ENCODE measurements at regions not wholly inside any gene's neighbourhood (a gene's known extent, or its start where the extent isn't known, plus 50 kb on each side); places are given as distances from the start of the nearest gene placed in this dataset.

DNA sequence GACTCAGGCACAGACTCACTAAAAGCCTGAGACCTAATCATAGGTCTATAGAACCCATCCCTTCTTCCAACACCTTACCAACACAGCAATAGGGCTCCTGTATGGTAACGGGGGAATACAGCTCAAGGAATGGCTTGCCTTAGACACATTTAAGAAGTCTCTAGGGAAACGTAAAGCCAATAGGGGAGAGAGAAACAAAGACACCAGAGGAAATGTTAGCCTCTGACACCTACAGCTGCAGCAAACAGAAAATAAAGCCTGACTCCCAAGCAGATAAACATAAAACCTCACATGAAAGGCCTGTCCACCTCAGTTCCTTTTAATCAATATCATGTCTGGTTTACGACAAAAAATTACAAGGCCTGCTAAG is 51.1 kb upstream of the NCOA1 start:
- ATAC-seq (ENCODE audit: low FRiP score) (no peak), DNase-seq (ENCODE audit: low spot score) (no peak)
- TF ChIP-seq, protein P1, sequence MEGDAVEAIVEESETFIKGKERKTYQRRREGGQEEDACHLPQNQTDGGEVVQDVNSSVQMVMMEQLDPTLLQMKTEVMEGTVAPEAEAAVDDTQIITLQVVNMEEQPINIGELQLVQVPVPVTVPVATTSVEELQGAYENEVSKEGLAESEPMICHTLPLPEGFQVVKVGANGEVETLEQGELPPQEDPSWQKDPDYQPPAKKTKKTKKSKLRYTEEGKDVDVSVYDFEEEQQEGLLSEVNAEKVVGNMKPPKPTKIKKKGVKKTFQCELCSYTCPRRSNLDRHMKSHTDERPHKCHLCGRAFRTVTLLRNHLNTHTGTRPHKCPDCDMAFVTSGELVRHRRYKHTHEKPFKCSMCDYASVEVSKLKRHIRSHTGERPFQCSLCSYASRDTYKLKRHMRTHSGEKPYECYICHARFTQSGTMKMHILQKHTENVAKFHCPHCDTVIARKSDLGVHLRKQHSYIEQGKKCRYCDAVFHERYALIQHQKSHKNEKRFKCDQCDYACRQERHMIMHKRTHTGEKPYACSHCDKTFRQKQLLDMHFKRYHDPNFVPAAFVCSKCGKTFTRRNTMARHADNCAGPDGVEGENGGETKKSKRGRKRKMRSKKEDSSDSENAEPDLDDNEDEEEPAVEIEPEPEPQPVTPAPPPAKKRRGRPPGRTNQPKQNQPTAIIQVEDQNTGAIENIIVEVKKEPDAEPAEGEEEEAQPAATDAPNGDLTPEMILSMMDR (IDR thresholded peaks at IDR 0.05) = no peak

DNA sequence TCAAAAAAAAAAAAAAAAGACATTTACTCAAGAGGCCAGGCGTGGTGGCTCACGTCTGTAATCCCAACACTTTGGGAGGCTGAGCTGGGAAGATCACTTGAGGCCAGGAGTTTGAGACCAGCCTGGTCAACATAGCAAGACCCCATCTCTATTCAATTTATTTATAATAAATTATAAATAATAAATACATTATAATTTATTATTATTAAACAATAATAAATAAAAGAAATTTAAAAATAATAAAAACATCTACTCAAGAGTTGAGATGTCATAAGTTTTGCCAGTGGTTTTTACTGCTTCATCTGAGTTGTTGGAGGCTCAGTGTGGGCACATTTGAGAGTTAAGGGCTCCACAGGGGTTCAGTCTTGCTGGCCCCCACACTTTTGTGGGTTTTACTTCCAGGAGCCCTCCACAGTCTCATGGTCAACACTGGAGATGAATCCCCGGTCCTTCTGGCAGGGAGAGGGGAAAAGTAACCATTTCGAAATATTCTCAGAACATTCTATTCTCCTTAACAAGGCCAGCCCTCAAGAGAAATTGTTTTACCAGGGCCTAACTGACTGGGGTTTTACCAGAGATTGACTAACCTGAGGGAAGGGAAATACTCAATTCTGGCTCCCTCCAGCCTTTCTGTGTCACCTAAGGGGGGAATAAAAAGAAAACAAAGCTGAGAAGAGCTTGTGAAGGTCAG is 51.6 kb upstream of the NCOA1 start:
- TF ChIP-seq, protein P1 (IDR thresholded peaks at IDR 0.05) = no peak
- DNase-seq (ENCODE audit: low spot score) (no peak), ATAC-seq (ENCODE audit: low FRiP score) (no peak)

DNA sequence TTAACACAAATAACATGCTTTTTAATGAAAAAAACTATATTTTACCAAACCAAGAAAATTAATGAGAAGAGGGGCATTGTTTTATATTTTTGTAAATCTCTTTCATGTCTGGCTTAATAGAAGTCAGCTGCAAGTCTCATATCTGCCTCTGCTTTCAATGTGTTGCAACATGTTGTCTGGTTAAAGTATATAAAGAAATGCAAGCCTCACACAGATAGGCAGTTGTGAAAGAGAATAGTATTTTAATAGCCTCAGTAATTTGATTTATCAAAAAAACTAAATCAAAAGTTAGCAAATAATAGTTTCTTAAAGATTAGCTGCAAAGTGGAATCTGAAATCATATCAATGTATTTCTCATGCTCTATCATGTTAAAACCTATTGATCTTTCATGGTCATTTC is 52.9 kb upstream of the NCOA1 start:
- ATAC-seq (ENCODE audit: low FRiP score) (no peak), DNase-seq (ENCODE audit: low spot score) (no peak)
- TF ChIP-seq, protein P1 (IDR thresholded peaks at IDR 0.05) = no peak

GRCh38 chr2:24435391-24436316 is 55.4 kb upstream of the NCOA1 start:
- no peak for ATAC-seq (ENCODE audit: low FRiP score)
- TF ChIP-seq, protein P1 (IDR thresholded peaks at IDR 0.05) = no peak
- no peak for DNase-seq (ENCODE audit: low spot score)

DNA sequence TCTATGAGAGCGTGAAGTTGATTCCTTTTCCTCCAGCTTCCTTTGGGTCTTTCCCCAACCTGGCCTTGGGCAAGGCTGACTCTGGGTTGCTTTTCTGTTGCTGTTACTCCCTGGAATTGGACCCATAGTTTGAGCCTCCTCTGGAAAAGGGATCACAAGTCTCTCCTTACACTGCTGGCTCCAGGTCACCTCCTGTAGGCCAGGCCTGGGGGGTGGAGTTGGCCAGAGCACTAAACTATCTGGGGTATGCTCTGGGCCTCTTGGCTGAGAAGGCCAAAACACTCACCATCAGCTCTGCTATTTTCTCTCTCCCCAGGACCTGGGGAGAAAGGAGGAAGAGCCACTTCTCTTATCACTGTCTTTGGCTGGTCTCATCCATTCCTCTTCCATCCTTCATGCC is 56.5 kb upstream of the NCOA1 start:
- no peak for ATAC-seq (ENCODE audit: low FRiP score)

DNA sequence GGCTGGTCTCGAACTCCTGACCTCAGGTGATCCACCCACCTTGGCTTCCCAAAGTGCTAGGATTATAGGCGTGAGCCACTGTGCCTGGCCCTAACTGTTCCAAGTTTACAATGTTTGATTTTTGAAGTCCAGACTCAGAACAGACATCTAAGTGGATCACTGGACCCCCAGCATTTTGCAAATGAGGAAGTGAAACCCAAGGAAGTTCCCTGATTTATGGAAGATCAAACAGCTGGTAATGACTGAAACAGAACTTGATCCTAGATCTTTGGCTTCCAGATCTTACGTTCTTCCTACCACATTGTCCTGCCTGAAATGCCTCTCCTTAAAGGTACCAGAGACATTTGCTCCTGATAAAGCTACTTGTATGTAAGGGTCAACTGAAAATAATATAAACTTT is 58.3 kb upstream of the NCOA1 start:
- DNase-seq (ENCODE audit: low spot score) (no peak), ATAC-seq (ENCODE audit: low FRiP score) (no peak)
- TF ChIP-seq, protein P1 (IDR thresholded peaks at IDR 0.05) = no peak

More for the DNA sequence above, 56.5 kb upstream of the NCOA1 start:
- DNase-seq (ENCODE audit: low spot score) = no peak
- TF ChIP-seq, protein P1 (IDR thresholded peaks at IDR 0.05) = no peak
